GM23248 (cell line): ENCODE measurements at regions not wholly inside any gene's neighbourhood (a gene's known extent, or its start where the extent isn't known, plus 50 kb on each side); places are given as distances from the start of the nearest gene placed in this dataset.

Source experiments
- EZH2 ChIP-seq: fragments of 200-600 bp; sonication (generic); IDR thresholded peaks from 2 replicates; pipeline ENCODE4 v1.6.1; 2018; ENCODE audit warnings: antibody characterized with exemption, mild to moderate bottlenecking; ENCODE audit not compliant: insufficient read depth, poor library complexity, severe bottlenecking
- EZH2phosphoT487 ChIP-seq: fragments of 200-600 bp; sonication (generic); IDR thresholded peaks from 2 replicates; pipeline ENCODE4 v1.6.1; 2018; ENCODE audit warnings: antibody characterized with exemption, moderate library complexity, mild to moderate bottlenecking, low read depth; ENCODE audit not compliant: insufficient read depth

- TF ChIP-seq EZH2: no peak
- TF ChIP-seq EZH2phosphoT487: no peak
Measured at GRCh38 chr15:100758555-100758954, 121.1 kb upstream of the ALDH1A3 start.
